Amygdala (tissue), 56 donors: ENCODE measurements at regions not wholly inside any gene's neighbourhood (a gene's known extent, or its start where the extent isn't known, plus 50 kb on each side); places are given as distances from the start of the nearest gene placed in this dataset.

Experiments used
- DNase-seq, 56 donors: peaks; one replicate each; lab custom pipeline; 2025; lab: John Stamatoyannopoulos, UW

- no peak for DNase-seq
Measured at GRCh38 chr5:36355516-36355915, 53.8 kb upstream of the RANBP3L start.

- no peak for DNase-seq
Measured at GRCh38 chr5:36356915-36357314, 55.2 kb upstream of the RANBP3L start.

DNA sequence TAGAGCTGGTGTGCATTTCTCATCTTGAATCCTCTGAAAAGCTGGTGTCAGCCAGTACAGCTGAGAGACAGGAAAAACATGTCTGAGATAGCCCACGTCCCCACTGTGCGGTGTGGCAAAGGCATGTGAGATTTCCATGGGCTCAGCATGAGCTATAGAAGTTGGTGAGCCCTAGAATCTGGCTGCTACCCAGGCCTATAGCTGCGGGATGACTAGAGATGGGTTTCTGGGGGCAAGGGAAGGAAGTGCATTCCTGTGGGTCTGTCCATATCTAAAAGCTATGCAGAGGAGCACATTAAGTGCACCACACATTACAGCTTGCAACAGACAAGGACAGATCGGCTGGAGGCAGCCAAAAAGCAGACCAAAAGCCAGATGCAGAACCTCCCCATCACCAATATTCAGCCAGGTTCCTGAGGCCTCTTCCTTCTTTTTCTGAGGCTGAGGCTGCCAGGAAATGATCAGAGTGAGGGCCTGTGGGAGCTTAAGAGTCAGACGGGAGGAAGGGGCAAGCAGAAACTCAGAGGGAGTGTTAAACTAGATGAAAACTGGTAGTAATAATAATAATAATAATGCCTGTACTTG is 55.8 kb upstream of the RANBP3L start:
- DNase-seq: no peak

DNA sequence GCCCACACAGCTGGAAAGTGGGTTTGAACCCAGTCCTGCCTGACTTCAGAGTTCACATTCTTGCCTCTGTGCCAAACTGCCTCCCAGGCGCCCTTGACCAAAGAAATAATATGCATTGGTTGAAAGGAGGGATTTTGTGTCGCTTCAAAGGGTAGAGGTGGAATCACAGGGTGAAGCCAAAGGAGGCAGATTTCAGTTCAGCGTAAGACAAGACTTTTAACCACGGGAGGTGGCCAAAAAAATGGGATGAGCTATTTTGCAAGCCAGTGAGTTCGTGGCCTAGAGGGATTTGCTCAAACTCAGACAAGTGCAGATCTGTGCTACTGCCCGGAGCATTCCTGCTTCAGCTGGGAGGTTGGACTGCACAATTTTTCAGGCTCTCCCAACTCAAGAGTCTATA is 57.6 kb upstream of the RANBP3L start:
- no peak for DNase-seq

GRCh38 chr5:36360307-36360706 is 58.6 kb upstream of the RANBP3L start:
- no peak for DNase-seq

DNA sequence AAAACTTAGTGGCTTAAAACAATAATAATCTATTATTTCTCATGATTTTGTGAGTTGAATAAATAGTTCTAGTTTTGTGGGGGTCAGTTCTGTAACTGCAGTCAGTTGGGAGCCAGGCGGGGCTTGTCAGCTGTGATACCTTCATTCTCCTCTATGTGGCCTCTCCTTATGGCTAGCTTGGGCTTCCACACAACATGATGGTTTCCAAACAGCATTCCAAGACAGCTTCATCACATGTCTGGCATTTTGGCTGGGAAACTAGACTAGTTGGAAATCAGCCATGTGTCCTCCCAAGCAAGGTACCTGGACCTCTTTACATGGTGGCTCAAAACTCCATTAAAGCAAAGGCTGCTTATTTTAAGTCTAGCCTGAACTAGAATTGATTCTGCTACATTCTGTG is 61.4 kb upstream of the RANBP3L start:
- no peak for DNase-seq

GRCh38 chr5:36363744-36364143 is 62.0 kb upstream of the RANBP3L start:
- DNase-seq: no peak

DNA sequence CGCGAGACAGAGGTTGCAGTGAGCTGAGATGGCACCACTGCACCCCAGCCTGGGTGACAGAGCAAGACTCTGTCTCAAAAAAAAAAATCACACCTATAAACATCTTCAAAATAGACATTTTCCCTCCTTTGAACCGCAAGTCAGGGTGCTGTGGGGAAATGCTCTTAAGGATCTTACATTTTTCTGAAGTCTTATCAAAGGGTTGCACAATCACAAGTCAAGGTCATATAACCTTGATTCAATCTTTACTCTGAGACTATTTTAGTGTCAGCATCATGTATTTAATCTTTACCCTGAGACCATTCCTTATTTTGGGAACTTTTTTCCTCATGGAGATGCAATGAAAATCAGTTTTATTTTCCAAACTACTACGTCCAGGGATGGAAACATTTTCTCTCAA is 62.8 kb upstream of the RANBP3L start:
- DNase-seq: no peak

DNA sequence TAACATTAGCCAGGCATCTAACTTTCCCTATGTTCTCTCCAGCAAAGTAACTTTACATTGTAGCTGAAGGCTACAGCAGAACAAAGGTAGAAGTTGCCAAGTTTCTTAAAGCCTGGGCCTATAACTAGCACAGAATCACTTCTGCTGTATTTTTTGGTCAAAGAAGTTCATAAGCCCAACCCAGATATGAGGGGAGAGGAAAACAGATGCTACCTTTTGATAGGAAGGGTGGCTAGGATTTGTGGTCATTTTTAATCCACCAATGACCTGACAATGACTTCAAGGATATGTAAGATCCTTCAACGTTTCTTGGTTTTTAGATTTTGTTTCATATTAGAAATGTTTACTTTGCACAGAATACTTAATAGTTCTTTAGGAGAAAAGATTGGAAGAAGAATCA is 64.2 kb upstream of the RANBP3L start:
- DNase-seq: no peak

- no peak for DNase-seq
Measured at GRCh38 chr5:36366883-36367282, 65.2 kb upstream of the RANBP3L start.

DNA sequence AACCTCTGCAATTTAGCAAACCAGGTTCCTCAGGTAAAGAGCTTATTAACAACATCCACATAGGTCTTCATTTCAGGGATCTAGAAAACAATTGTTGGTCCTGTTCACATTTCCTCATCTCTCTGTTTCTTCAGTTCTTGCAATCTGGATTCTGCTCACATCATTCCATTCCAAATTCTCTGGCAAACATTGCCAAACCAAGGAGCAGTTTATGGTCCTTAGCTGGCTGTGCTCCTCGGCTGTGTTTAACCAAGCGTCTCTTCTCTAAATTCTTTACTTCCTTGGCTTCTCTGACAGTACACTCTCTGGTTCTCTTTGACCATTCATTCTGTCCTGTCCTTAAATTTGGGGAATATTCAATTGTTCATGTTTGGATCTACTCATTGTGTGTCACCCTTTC is 65.8 kb upstream of the RANBP3L start:
- DNase-seq: no peak

- DNase-seq: no peak
Measured at GRCh38 chr5:36369219-36369690, 67.6 kb upstream of the RANBP3L start.

GRCh38 chr5:36370073-36370472 is 68.4 kb upstream of the RANBP3L start:
- DNase-seq: no peak

- DNase-seq: no peak
Measured at GRCh38 chr5:36371366-36371765, 69.7 kb upstream of the RANBP3L start.

GRCh38 chr5:36373527-36374086 is 71.9 kb upstream of the RANBP3L start:
- peak in 15 of 56 donors; percentile 1 to 48 (median 7) for DNase-seq

DNA sequence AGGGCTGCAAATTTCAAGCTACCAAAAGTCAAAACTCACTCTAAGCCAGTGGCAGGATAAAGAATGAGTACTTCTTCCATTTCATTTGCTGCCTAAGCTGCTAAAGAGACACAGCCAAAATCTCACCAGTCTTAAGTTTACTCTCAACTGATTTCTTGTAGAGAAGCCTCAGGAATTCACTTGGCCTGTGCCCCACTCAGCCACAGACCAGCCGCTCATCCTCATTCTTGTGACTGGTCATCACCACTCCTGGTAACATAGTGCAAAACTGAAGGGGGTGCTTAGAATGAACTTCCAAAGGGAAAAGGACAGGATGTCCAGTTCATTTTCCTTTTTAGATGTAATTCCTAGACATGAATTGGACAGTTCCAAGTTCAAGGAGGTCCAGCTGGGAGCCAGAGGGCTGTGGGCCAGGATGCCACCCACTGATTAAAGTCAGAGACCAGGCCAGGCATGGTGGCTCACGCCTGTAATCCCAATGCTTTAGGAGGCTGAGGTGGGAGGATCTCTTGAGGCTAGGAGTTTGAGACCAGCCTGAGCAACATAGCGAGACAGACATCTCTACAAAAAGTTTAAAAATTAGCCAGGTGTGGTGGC is 72.7 kb upstream of the RANBP3L start:
- DNase-seq: no peak

GRCh38 chr5:36377192-36377591 is 75.5 kb upstream of the RANBP3L start:
- no peak for DNase-seq

- DNase-seq: no peak
Measured at GRCh38 chr5:36378551-36378950, 76.8 kb upstream of the RANBP3L start.

GRCh38 chr5:36382890-36383289 is 81.2 kb upstream of the RANBP3L start:
- no peak for DNase-seq

GRCh38 chr5:36383942-36384341 is 82.2 kb upstream of the RANBP3L start:
- no peak for DNase-seq

GRCh38 chr5:36384845-36385244 is 83.1 kb upstream of the RANBP3L start:
- no peak for DNase-seq

GRCh38 chr5:36385495-36385894 is 83.8 kb upstream of the RANBP3L start:
- no peak for DNase-seq
